H9 (cell line): ENCODE measurements at regions not wholly inside any gene's neighbourhood (a gene's known extent, or its start where the extent isn't known, plus 50 kb on each side); places are given as distances from the start of the nearest gene placed in this dataset.
"Not testable (repeated sequence)": the region's sequence is repeated elsewhere in the genome, so short reads cannot be mapped to it uniquely, and the experiment has no call there.

Source experiments
- DNase-seq: peaks from one replicate; pipeline ENCODE4 v3.0.0-alpha.2; 2017
- H2AFZ ChIP-seq: one replicate; pipeline ENCODE4 v1.6.1; 2013; ENCODE audit warnings: mild to moderate bottlenecking, low read length, control low read depth, moderate library complexity
- H2AK5ac ChIP-seq: 2 replicates; pipeline ENCODE4 v1.6.1; 2013; ENCODE audit warnings: low read length, control low read depth, mixed read lengths; ENCODE audit not compliant: insufficient read length
- H2BK120ac ChIP-seq: one replicate; pipeline ENCODE4 v1.6.1; 2013; ENCODE audit warnings: low read depth, mild to moderate bottlenecking, low read length, control low read depth, inconsistent platforms; ENCODE audit not compliant: poor library complexity, severe bottlenecking
- H2BK12ac ChIP-seq: 2 replicates; pipeline ENCODE4 v1.6.1; 2013; ENCODE audit warnings: low read length, control low read depth, mixed read lengths, low read depth; ENCODE audit not compliant: insufficient read length
- H2BK15ac ChIP-seq: 2 replicates; pipeline ENCODE4 v1.6.1; 2013; ENCODE audit warnings: low read depth, low read length, control low read depth
- H2BK20ac ChIP-seq: one replicate; pipeline ENCODE4 v1.6.1; 2013; ENCODE audit warnings: low read depth, mild to moderate bottlenecking, low read length, control low read depth, inconsistent platforms; ENCODE audit not compliant: poor library complexity, severe bottlenecking
- H2BK5ac ChIP-seq: 2 replicates; pipeline ENCODE4 v1.6.1; 2013; ENCODE audit warnings: low read length, control low read depth, mixed read lengths; ENCODE audit not compliant: insufficient read length
- H3K14ac ChIP-seq: 2 replicates; pipeline ENCODE4 v1.6.1; 2013; ENCODE audit warnings: low read length, control low read depth; ENCODE audit not compliant: insufficient read depth
- H3K18ac ChIP-seq: 2 replicates; pipeline ENCODE4 v1.6.1; 2013; ENCODE audit warnings: low read depth, mild to moderate bottlenecking, mixed read lengths, low read length, control low read depth; ENCODE audit not compliant: insufficient read length
- H3K23ac ChIP-seq: 2 replicates; pipeline ENCODE4 v1.6.1; 2013; ENCODE audit warnings: low read length, control low read depth, mixed read lengths, low read depth; ENCODE audit not compliant: insufficient read length
- H3K23me2 ChIP-seq: 2 replicates; pipeline ENCODE4 v1.6.1; 2013; ENCODE audit warnings: low read depth, mild to moderate bottlenecking, mixed read lengths, low read length, control low read depth; ENCODE audit not compliant: insufficient read length, poor library complexity, severe bottlenecking
- H3K27ac ChIP-seq: 2 replicates; pipeline ENCODE4 v1.5.1; 2013; ENCODE audit warnings: low read length, control low read depth, mixed read lengths, low read depth; ENCODE audit not compliant: insufficient read length
- H3K27me3 ChIP-seq: 2 replicates; pipeline ENCODE4 v1.6.1; 2013; ENCODE audit warnings: low read length, control low read depth, inconsistent platforms; ENCODE audit not compliant: insufficient read depth
- H3K4ac ChIP-seq: 2 replicates; pipeline ENCODE4 v1.6.1; 2013; ENCODE audit warnings: low read depth, mild to moderate bottlenecking, control low read depth, inconsistent platforms, low read length, moderate library complexity
- H3K4me1 ChIP-seq: 2 replicates; pipeline ENCODE4 v1.6.1; 2013; ENCODE audit warnings: low read length, control low read depth, inconsistent platforms; ENCODE audit not compliant: insufficient read depth
- H3K4me2 ChIP-seq: 2 replicates; pipeline ENCODE4 v1.6.1; 2013; ENCODE audit warnings: low read length, control low read depth, mixed read lengths; ENCODE audit not compliant: insufficient read length, insufficient read depth
- H3K56ac ChIP-seq: 2 replicates; pipeline ENCODE4 v1.6.1; 2013; ENCODE audit warnings: low read depth, mild to moderate bottlenecking, mixed read lengths, low read length, control low read depth; ENCODE audit not compliant: insufficient read length
- H3K79me1 ChIP-seq: 2 replicates; pipeline ENCODE4 v1.6.1; 2013; ENCODE audit warnings: low read depth, mild to moderate bottlenecking, moderate library complexity, low read length, control low read depth, inconsistent platforms; ENCODE audit not compliant: insufficient read depth, poor library complexity, severe bottlenecking
- H3K79me2 ChIP-seq: 2 replicates; pipeline ENCODE4 v1.6.1; 2013; ENCODE audit warnings: low read length, control low read depth, inconsistent platforms; ENCODE audit not compliant: insufficient read depth
- H3K9ac ChIP-seq: 2 replicates; pipeline ENCODE4 v1.6.1; 2013; ENCODE audit warnings: low read length, control low read depth, mixed read lengths; ENCODE audit not compliant: insufficient read length; ENCODE audit errors: extremely low read depth
- H3K9me3 ChIP-seq: one replicate; pipeline ENCODE4 v1.6.1; 2013; ENCODE audit warnings: low read depth, low read length, inconsistent platforms; ENCODE audit not compliant: control insufficient read depth
- H3T11ph ChIP-seq: one replicate; pipeline ENCODE4 v1.6.1; 2013; ENCODE audit warnings: mild to moderate bottlenecking, low read length, control low read depth, inconsistent platforms
- H4K20me1 ChIP-seq: one replicate; pipeline ENCODE4 v1.6.1; 2013; ENCODE audit not compliant: control insufficient read depth, insufficient read length, insufficient read depth
- H4K5ac ChIP-seq: 2 replicates; pipeline ENCODE4 v1.6.1; 2013; ENCODE audit warnings: low read depth, mild to moderate bottlenecking, mixed read lengths, low read length, control low read depth; ENCODE audit not compliant: insufficient read length
- H4K8ac ChIP-seq: replicated peaks from 2 replicates; pipeline ENCODE4 v1.6.1; 2013; ENCODE audit warnings: low read length, control low read depth, mixed read lengths, low read depth; ENCODE audit not compliant: insufficient read length
- H4K91ac ChIP-seq: 2 replicates; pipeline ENCODE4 v1.6.1; 2013; ENCODE audit warnings: low read depth, mild to moderate bottlenecking, moderate library complexity, mixed read lengths, low read length, control low read depth; ENCODE audit not compliant: insufficient read length
- H3K27ac Mint-ChIP-seq, 3 experiments: 2 replicates in 2 of 3; 3 replicates in 1 of 3; pipeline ENCODE4 v1.8.0; 2020 to 2021; ENCODE audit warnings: mixed read lengths in 3 of 3, mild to moderate bottlenecking in 1 of 3, moderate library complexity in 1 of 3
- H3K27me3 Mint-ChIP-seq: 2 replicates; pipeline ENCODE4 v1.8.0; 2021; ENCODE audit warnings: low read depth, mild to moderate bottlenecking, moderate library complexity, mixed read lengths
- H3K36me3 Mint-ChIP-seq, 3 experiments: 2 replicates in 2 of 3; 3 replicates in 1 of 3; pipeline ENCODE4 v1.8.0; 2020 to 2021; ENCODE audit warnings: low read depth in 3 of 3, mixed read lengths in 3 of 3; ENCODE audit not compliant: insufficient read depth in 1 of 3
- H3K4me1 Mint-ChIP-seq, 2 experiments: 2 replicates each; pipeline ENCODE4 v1.8.0; 2020; ENCODE audit warnings: mixed read lengths in 2 of 2
- H3K4me3 Mint-ChIP-seq, 2 experiments: 2 replicates in 1 of 2; 3 replicates in 1 of 2; pipeline ENCODE4 v1.8.0; 2020 to 2021; ENCODE audit warnings: mild to moderate bottlenecking in 2 of 2, mixed read lengths in 2 of 2, moderate library complexity in 1 of 2
- H3K9me3 Mint-ChIP-seq, 2 experiments: 2 replicates in 1 of 2; 3 replicates in 1 of 2; pipeline ENCODE4 v1.8.0; 2020; ENCODE audit warnings: mild to moderate bottlenecking in 2 of 2, mixed read lengths in 2 of 2, moderate library complexity in 1 of 2
- CTCF ChIP-seq: fragments of 200-600 bp; sonication (generic); conservative IDR thresholded peaks from 3 replicates; pipeline ENCODE4 v1.8.0; 2021; ENCODE audit warnings: antibody characterized with exemption, mild to moderate bottlenecking
- WGBS: extraction: QIAGEN DNeasy Blood & Tissue Kit; methylation state at CpG from one replicate; pipeline ENCODE4 v1.1.7; 2013; ENCODE audit warnings: missing lambda C conversion rate, low lambda C conversion rate, mixed read lengths; ENCODE audit not compliant: insufficient read length; ENCODE audit errors: extremely low coverage; 5-methylcytosine and 5-hydroxymethylcytosine counted together

- H3K4me3 Mint-ChIP-seq, H3K79me2 ChIP-seq, H3K9ac ChIP-seq, H3K27me3 ChIP-seq, H3K23me2 ChIP-seq, H4K20me1 ChIP-seq, H2AK5ac ChIP-seq, H3K79me1 ChIP-seq, H3T11ph ChIP-seq, H2BK15ac ChIP-seq, H3K4me2 ChIP-seq, H3K27ac ChIP-seq, DNase-seq, H3K23ac ChIP-seq, H3K4ac ChIP-seq, H4K8ac ChIP-seq, H3K4me1 ChIP-seq, H3K56ac ChIP-seq, H3K36me3 Mint-ChIP-seq, H3K4me1 Mint-ChIP-seq, H3K27me3 Mint-ChIP-seq, H4K5ac ChIP-seq, H4K91ac ChIP-seq, H2BK20ac ChIP-seq, H2BK12ac ChIP-seq, H3K14ac ChIP-seq, H2BK120ac ChIP-seq, H3K18ac ChIP-seq, H2BK5ac ChIP-seq, H2AFZ ChIP-seq, H3K27ac Mint-ChIP-seq: not testable (repeated sequence)
- TF ChIP-seq CTCF: peak; percentile 38; the same call in 1 of the 3 replicates
- peaks cover 23% of the 10 kb centered on the region for H3K9me3 ChIP-seq
- no CpG with 5 or more reads among the region's 2 CpGs for WGBS
- peaks cover 59 to 66% of the 10 kb centered on the region in 2 experiments for H3K9me3 Mint-ChIP-seq
Measured at GRCh38 chrX:79850114-79850513, 164.4 kb upstream of the TBX22 start.
